Lower lobe of right lung (tissue), 2 donors: ENCODE measurements at regions not wholly inside any gene's neighbourhood (a gene's known extent, or its start where the extent isn't known, plus 50 kb on each side); places are given as distances from the start of the nearest gene placed in this dataset.

Source experiments
- ATAC-seq, 2 donors: fragments of 200-7000 bp; cut with Tn5 transposase; one replicate each; pipeline ENCODE4 v1.9.1; 2020 to 2022; ENCODE audit warnings: mild to moderate bottlenecking in 2 of 2, moderate library complexity in 2 of 2
- DNase-seq: peaks from one replicate; pipeline ENCODE4 v3.0.0-alpha.2; 2020
- H3K27ac ChIP-seq: fragments of 200-600 bp; one replicate; pipeline ENCODE4 v1.8.0; 2022
- H3K27me3 ChIP-seq: fragments of 200-600 bp; one replicate; pipeline ENCODE4 v1.8.0; 2022; ENCODE audit warnings: low read depth
- H3K36me3 ChIP-seq: fragments of 200-600 bp; one replicate; pipeline ENCODE4 v1.8.0; 2022; ENCODE audit warnings: mild to moderate bottlenecking
- H3K4me1 ChIP-seq: fragments of 200-600 bp; one replicate; pipeline ENCODE4 v1.8.0; 2022
- H3K4me3 ChIP-seq: fragments of 200-600 bp; one replicate; pipeline ENCODE4 v1.8.0; 2022; ENCODE audit warnings: mild to moderate bottlenecking
- H3K9me3 ChIP-seq: fragments of 200-600 bp; one replicate; pipeline ENCODE4 v1.8.0; 2022
- intact Hi-C: fragments of 100-400 bp; cut with DNase I; formaldehyde crosslinking; loops from one replicate; pipeline ENCODE4 v1.11.0; 2022
- TF ChIP-seq, protein P1 (sequence below): fragments of 200-600 bp; IDR thresholded peaks from one replicate; pipeline ENCODE4 v1.8.0; 2022; ENCODE audit warnings: antibody characterized with exemption, mild to moderate bottlenecking
- donor health status: DM: no; HTN: yes; CAD: no; lungs with severe emphysema.

DNA sequence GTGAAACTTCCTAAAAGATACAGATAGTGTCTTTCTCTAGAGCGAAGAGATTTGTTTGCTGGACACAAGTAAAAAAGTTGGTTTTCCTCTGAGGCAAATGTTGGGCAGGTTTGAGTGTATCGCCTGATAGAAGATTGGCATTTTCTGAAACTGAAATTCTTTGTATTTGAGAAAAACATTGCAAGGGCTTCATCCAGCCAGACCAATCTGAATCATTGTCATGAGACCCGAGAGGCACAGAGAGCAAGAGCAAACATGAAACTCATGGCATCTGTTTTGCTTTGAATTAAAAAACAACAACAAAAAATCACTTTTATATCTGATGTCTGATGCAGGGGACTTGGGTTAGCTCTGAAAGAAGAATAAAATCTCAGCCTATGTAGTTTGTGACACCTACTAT, 379.3 kb upstream of the NCAM2 start:
- DNase-seq, result no peak
- no peak overlapping the region for H3K27ac ChIP-seq
- intact Hi-C loops, result no loop called here
- TF ChIP-seq, protein P1, sequence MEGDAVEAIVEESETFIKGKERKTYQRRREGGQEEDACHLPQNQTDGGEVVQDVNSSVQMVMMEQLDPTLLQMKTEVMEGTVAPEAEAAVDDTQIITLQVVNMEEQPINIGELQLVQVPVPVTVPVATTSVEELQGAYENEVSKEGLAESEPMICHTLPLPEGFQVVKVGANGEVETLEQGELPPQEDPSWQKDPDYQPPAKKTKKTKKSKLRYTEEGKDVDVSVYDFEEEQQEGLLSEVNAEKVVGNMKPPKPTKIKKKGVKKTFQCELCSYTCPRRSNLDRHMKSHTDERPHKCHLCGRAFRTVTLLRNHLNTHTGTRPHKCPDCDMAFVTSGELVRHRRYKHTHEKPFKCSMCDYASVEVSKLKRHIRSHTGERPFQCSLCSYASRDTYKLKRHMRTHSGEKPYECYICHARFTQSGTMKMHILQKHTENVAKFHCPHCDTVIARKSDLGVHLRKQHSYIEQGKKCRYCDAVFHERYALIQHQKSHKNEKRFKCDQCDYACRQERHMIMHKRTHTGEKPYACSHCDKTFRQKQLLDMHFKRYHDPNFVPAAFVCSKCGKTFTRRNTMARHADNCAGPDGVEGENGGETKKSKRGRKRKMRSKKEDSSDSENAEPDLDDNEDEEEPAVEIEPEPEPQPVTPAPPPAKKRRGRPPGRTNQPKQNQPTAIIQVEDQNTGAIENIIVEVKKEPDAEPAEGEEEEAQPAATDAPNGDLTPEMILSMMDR, result no peak
- no peaks in the 10 kb centered on the region for H3K4me1 ChIP-seq
- H3K9me3 ChIP-seq, result no peaks in the 10 kb centered on the region
- H3K4me3 ChIP-seq, result no peak overlapping the region
- no peaks in the 10 kb centered on the region for H3K27me3 ChIP-seq
- H3K36me3 ChIP-seq, result no peaks in the 10 kb centered on the region
- ATAC-seq, result no peak

DNA sequence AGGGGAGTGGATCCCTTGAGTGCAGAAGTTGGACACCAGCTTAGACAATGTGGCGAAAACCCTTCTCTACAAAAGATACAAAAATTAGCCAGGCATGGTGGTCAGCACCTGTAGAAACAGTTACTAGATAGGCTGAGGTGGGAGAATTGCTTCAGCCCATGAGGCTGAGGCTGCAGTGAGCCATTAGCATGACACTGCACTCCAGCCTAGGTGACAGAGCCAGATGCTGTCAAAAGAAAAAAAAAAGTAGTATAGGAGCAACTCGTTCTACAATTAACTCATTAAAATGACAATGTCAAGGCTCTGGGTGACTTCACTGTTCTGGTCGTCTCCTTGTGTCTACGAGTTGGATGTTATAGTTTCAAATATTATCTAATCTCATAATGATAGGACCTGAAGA, 370.6 kb upstream of the NCAM2 start:
- H3K27ac ChIP-seq, result no peak overlapping the region

DNA sequence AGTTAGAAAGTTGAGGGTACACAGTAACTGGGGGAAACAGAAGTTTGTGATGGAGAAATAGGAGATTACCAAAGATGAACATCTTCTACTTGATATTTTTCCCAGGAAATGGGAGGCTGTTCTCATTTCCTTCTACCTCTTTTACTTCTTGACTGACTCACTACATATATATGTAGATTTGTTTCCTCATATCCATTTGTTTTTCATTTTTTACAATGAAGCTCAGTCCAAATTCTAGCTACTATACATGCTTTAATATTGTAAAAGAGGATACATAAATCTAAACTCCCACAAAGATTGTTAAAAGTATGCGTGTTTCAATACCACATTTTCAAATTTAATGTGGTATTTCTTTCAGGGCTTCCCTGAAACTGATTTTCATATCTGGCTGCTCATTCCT, 366.6 kb upstream of the NCAM2 start:
- peaks cover 6% of the 10 kb centered on the region for H3K9me3 ChIP-seq
- TF ChIP-seq, protein P1, result no peak
- H3K27ac ChIP-seq, result no peak overlapping the region
- no peak overlapping the region for H3K4me3 ChIP-seq
- DNase-seq, result no peak
- no peaks in the 10 kb centered on the region for H3K27me3 ChIP-seq
- no peak for ATAC-seq
- no peaks in the 10 kb centered on the region for H3K4me1 ChIP-seq
- no peaks in the 10 kb centered on the region for H3K36me3 ChIP-seq
- intact Hi-C loops, result no loop called here

More for the DNA sequence above, 370.6 kb upstream of the NCAM2 start:
- intact Hi-C loops, result no loop called here
- Histone ChIP-seq H3K9me3 (peaks cover 6% of the 10 kb centered on the region), H3K4me3 (no peak overlapping the region), H3K36me3 (no peaks in the 10 kb centered on the region), H3K27me3 (no peaks in the 10 kb centered on the region), H3K4me1 (no peaks in the 10 kb centered on the region)
- no peak for DNase-seq
- TF ChIP-seq, protein P1, result no peak
- ATAC-seq, result no peak

DNA sequence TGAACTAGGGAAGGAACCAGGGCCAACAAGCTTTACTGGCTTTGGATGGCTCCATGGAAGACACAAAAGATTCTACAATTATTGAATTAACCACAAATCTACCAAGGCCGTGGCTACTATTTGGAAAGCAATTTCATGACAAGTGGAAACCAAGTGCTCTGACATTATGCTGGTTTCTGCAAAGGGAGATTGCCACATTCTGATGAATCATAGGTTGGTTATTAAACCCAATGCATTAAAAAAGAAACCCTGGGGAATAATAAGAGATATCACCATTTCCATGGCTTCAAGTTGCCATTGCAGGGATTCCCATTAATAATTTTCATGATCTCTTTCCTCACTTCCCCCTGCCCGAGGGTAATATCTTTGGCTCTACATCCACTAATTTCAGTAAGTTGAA, 359.2 kb upstream of the NCAM2 start:
- H3K4me1 ChIP-seq, result no peaks in the 10 kb centered on the region
- H3K36me3 ChIP-seq, result no peaks in the 10 kb centered on the region
- ATAC-seq (no peak), DNase-seq (no peak)
- no peak overlapping the region for H3K4me3 ChIP-seq
- no peaks in the 10 kb centered on the region for H3K9me3 ChIP-seq
- TF ChIP-seq, protein P1, result no peak
- intact Hi-C loops, result no loop called here
- no peak overlapping the region for H3K27ac ChIP-seq
- no peaks in the 10 kb centered on the region for H3K27me3 ChIP-seq

DNA sequence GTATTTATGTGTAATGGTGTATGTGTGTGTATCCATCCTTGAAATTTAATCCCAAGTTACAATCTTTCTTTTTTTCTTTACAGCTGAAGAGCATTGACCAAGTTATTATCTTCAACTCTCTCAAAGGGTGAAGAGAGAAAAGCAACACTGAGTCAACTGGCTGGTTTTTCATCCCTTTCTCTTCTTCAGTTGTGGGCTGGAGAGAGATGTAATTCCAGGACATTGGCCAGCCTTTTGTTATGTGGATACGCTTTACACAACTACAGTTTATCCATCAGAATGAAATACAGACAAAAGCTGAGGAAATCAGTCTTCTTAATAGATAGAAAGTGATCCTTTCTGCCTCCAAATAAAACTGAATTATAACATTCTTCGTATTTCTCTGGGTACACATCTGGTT, 357.0 kb upstream of the NCAM2 start:
- DNase-seq (no peak), ATAC-seq (no peak)
- TF ChIP-seq, protein P1, result no peak
- Histone ChIP-seq H3K27me3 (no peaks in the 10 kb centered on the region), H3K4me3 (no peak overlapping the region), H3K36me3 (no peaks in the 10 kb centered on the region), H3K4me1 (no peaks in the 10 kb centered on the region), H3K9me3 (no peaks in the 10 kb centered on the region), H3K27ac (no peak overlapping the region)
- intact Hi-C loops, result no loop called here

DNA sequence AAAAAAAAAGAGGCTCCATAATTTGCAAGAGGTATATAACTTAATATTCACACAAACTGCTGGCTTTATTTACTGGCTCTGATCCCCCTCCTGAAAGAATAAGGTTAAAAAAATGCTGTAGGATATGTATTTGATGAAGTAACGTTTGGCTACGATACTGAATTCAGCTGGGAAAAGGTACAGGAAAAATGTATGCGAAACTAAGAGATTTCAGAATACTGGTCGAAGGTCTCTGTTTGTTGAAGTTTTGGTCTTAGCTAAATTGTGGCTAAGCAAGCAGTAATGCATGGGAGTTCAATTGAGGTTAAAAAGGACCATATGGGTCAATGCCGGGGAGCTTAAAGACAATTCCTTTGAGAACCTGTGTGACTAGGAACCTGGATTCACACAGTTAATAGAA, 355.5 kb upstream of the NCAM2 start:
- Histone ChIP-seq H3K4me3 (no peak overlapping the region), H3K27me3 (no peaks in the 10 kb centered on the region), H3K36me3 (no peaks in the 10 kb centered on the region), H3K4me1 (no peaks in the 10 kb centered on the region), H3K27ac (no peak overlapping the region), H3K9me3 (no peaks in the 10 kb centered on the region)
- TF ChIP-seq, protein P1, result no peak
- no peak for DNase-seq
- no peak for ATAC-seq
- intact Hi-C loops, result no loop called here
